Esophagus muscularis mucosa (tissue), 4 donors: ENCODE measurements at regions not wholly inside any gene's neighbourhood (a gene's known extent, or its start where the extent isn't known, plus 50 kb on each side); places are given as distances from the start of the nearest gene placed in this dataset.

Experiments used
- CTCF ChIP-seq, 3 experiments: fragments of 200-600 bp in 2 of 3; fragments of 450-650 bp in 1 of 3; sonication (generic) in 2 of 3; IDR thresholded peaks; one replicate each; pipeline ENCODE4 v1.5.1; 2017 to 2019; ENCODE audit warnings: antibody characterized with exemption in 3 of 3, mild to moderate bottlenecking in 2 of 3, moderate library complexity in 1 of 3
- EP300 ChIP-seq: sonication (generic); formaldehyde crosslinking; IDR thresholded peaks from one replicate; pipeline ENCODE4 v1.6.1; 2017; ENCODE audit warnings: antibody characterized with exemption
- POLR2A ChIP-seq: fragments of 450-650 bp; IDR thresholded peaks from one replicate; pipeline ENCODE4 v1.6.1; 2017; ENCODE audit warnings: antibody characterized with exemption, moderate library complexity, mild to moderate bottlenecking, low read depth
- POLR2AphosphoS5 ChIP-seq, 2 donors: sonication (generic); formaldehyde crosslinking; IDR thresholded peaks; one replicate each; pipeline ENCODE4 v1.6.1; 2017; ENCODE audit warnings: antibody characterized with exemption in 2 of 2

GRCh38 chr2:53517406-53517805 lies 250.2 kb upstream of the CHAC2 start:
- TF ChIP-seq CTCF (IDR thresholded peaks at IDR 0.05) (no peak), POLR2AphosphoS5 (IDR thresholded peaks at IDR 0.05) (no peak), POLR2A (no peak), EP300 (no peak)
